NCI-H146 (cell line): ENCODE measurements at regions not wholly inside any gene's neighbourhood (a gene's known extent, or its start where the extent isn't known, plus 50 kb on each side); places are given as distances from the start of the nearest gene placed in this dataset.

ENCODE experiments used
- DNase-seq: peaks from one replicate; lab custom pipeline; 2025; lab: John Stamatoyannopoulos, UW

- DNase-seq: no peak
Observed at GRCh38 chr13:104321756-104322155, 1255.5 kb upstream of the SLC10A2 start.

- DNase-seq: no peak
Observed at GRCh38 chr13:104320446-104320845, 1254.2 kb upstream of the SLC10A2 start.

DNA sequence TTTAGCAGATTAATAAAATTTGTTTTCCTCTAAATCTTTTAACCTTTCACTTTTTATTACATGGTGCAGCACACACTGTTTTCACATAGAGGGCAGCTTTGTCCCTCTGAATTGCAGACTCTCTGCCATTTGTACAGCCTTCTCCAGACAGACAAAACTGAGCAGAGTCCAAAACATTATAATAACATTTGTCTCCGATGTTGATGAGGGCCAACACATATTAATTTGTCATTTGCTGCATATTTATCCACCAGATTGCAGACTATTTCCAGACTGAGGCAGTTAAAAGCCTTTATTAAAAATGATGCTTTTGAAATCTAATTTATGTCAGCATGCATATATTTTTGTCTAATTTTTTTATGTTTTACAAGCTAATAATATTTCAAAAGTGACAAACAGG is 1251.9 kb upstream of the SLC10A2 start:
- no peak for DNase-seq

DNA sequence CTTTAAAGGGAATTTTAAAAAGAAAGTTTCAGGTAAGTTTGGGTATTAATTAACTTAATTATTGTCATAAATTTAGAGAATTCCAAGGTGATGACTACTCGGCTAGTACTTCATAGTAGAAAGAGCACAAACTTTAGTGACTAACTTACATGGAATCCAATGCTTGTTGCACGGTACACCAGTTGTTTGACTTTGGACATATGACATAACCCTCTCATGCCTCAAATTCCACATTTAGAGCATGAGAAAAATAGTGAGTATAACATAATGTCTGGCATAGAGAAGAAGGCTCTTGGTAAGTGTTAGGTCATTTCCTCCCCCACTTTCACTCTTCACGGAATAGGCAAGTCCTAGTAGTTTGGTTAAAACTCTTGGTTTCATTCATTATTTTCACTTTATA is 1249.4 kb upstream of the SLC10A2 start:
- no peak for DNase-seq

- DNase-seq: no peak
Observed at GRCh38 chr13:104314926-104315535, 1248.8 kb upstream of the SLC10A2 start.

DNA sequence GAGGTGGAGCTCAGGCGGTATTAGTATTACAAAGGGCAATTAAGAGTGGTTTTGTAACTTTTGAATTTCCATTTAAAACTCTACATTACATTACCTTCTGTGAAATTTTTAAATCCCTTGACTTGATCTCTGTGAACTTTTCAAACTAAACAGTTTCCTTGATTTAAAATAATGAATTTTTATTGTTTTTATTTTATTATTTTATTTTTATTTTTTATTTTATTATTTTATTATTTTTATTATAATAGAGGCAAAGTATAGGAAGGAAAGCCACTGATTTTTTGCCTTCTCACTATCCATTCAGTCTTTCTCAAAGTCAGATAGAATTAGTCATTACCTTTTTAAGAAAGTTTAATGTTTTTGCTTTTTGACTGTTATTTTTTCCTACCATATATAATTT is 1248.1 kb upstream of the SLC10A2 start:
- no peak for DNase-seq

GRCh38 chr13:104310861-104311260 is 1244.6 kb upstream of the SLC10A2 start:
- no peak for DNase-seq

DNA sequence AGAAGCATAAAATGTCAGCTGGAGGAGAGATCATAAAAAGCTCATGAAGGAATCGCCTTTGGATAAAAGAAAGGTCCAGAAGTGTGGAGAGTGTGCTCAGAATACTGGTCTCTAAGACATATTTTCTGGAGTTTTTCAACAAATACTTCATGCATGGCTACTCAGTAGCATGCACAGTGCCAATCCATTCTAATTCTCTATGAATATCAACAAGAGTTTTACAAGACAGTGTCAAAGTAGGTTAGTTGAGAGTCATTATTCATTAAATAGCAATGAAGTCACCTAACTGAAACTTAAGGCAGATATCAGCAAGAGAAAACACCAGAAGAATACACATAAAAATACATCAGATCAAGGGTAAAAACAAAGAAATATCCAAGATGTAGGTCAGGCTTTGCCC is 1243.2 kb upstream of the SLC10A2 start:
- no peak for DNase-seq

GRCh38 chr13:104301171-104301975 is 1235.2 kb upstream of the SLC10A2 start:
- no peak for DNase-seq

DNA sequence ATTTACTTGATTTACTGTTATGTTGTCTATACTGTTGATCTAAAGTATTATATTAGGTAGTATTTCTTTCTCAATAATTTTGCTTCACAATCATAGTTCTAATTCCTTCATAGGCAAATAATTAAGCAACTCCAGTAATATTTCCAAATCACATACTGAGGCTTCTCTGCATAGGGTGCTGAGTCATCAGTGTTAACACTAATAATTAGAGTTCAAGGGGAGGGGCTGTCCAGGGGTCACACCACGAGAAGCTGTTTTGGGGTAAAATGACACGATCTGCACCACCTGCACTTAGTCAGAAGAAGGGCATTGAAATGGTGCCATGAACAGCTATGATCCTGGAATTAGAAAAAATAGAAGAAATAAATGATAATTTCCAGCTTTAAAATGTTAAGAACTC is 1230.9 kb upstream of the SLC10A2 start:
- no peak for DNase-seq

DNA sequence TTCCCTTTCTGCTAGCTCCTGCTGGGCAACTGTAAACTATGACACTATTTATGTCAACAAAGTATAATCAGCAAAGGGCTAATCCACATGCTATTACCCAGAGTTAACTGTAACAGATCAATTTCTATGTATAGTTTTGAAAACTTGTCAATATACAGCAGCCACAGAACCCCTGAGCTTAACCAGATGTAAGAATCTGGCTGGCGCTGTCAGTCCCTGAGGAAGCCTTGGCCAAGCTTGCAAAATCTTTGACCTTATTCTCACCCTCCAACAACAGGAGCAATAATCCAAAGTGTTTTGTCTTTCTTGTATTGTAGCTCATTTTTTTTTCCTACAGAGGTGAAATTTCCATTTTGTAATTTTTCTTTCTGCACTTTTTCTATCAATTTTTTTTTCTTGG is 1230.1 kb upstream of the SLC10A2 start:
- DNase-seq: no peak

DNA sequence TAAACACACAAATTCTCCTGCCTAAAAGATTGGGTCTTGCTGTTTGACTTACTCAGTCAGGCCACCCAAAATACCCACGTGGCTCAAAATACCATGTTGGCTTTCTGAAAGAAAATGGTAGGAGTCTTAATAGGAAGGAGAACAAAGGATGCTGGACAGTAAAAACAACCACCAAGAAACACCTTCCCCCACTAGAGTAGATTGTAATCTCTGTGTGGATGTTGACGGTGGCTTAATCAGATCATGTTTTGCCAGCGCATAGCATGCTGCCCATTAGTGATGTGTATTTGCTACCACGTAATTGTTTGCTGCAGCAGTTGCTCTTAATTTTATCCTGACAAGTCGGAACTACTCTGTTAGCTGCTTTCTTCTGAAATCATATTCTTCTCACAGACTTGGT is 1229.3 kb upstream of the SLC10A2 start:
- DNase-seq: no peak

DNA sequence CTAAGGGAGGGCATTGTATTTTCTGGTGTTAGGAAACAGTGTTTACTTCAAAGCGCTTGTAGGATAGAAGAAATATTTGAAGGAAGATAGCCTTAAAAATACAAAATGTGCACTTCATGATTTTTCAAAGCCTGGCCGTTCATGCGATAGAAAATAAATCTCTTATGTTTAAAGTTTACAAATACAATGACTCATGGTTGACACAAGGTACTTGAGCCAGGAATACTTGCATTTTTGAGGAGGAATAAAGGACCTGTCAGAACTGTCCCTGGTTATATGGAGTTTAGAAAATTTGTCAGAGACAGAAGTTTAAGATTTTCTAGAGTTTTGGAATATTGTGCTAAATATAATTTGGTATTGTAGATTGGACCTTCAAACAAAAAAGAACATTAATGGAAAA is 1223.2 kb upstream of the SLC10A2 start:
- no peak for DNase-seq

- no peak for DNase-seq
Observed at GRCh38 chr13:104288496-104288895, 1222.3 kb upstream of the SLC10A2 start.

DNA sequence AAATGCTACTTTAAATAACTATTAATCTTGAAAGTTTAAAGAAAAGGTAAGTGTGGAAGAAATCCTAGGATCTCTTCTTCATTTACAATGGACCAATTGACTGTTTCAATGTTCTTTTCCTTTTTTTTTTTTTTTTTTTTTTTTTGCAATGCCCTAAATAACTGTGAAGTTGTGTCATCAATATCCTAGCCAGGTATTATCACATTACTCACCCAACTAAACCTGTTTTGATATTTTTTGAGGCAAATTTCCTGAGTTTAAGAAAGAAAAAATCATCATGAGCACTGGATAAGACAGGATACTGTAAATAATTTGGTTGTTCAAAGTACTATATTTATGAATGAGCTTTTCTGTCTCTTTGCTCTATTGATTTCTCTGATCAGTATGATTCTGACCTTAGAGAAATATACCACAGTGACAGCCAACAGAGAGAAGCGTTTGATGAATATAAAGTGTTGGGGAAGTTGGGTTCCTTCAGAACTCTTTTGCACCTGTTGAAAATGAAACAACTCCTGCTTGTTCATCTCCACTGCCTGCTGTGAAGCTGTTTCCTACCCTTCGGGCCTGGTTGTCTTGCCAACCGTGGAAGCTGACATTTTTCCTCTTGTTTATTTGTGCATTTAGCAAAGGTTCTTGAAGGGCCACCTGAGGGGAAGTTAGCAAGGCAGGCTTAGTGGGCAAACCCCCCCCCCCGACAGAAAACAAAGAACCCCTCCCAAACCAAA is 1220.5 kb upstream of the SLC10A2 start:
- DNase-seq: peak; percentile 2

- no peak for DNase-seq
Observed at GRCh38 chr13:104281910-104282309, 1215.7 kb upstream of the SLC10A2 start.

DNA sequence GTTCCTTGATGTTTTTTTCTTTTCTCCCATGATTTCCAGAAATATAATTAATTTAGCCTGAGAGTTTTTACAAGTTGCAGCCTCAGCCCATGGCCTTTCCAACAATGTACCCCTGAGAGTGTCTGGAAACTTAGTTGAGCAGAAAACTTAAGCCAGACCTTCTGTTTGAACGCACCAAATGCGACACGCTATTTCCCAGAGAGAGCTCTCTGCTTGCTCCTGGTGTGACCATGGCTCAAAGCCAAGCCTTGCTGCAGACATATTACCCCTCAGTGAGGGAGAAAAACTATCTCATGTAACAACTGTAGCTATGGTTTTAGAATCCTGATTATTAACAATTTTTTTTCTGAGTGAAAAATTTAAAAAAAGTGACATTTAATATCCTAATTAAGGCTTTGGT is 1204.5 kb upstream of the SLC10A2 start:
- DNase-seq: no peak

GRCh38 chr13:104267206-104267811 is 1201.1 kb upstream of the SLC10A2 start:
- no peak for DNase-seq

DNA sequence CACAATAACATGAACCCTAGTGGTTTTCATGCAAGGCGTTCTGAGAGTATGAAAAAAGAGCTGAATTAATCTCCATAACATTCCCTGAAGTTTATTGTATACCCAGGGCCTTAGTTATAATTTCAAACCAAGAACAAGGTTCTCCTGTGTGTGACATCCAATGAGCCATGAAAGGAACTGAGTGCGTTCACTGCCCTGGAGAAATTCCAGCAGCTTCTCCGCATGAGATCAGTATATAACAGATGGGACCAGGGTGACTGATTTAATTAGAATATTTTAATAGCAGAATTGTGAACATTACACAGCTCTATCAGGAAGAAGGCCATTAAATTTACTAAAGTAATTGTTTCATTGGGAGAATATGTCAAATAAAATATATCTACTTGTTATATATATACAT is 1190.5 kb upstream of the SLC10A2 start:
- no peak for DNase-seq

- DNase-seq: no peak
Observed at GRCh38 chr13:104253063-104253680, 1187.0 kb upstream of the SLC10A2 start.

DNA sequence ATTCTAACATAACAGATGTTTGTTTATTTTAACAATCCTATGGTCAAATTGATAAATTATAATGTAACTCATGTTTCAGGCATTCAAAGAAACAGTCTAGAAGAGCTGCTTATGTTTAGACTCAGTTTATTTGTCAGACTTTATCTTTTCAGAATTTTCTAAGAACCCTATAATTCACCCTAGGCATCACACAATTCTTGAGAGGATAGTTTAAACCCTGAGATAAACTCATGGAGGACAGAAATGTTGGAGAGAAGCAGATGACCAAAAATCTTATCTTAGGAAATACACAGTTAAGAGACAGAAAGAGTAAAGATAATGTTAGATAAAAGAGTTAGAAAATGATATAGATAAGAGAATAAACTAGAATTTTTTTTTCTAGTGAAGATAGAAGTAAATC is 1185.7 kb upstream of the SLC10A2 start:
- no peak for DNase-seq

DNA sequence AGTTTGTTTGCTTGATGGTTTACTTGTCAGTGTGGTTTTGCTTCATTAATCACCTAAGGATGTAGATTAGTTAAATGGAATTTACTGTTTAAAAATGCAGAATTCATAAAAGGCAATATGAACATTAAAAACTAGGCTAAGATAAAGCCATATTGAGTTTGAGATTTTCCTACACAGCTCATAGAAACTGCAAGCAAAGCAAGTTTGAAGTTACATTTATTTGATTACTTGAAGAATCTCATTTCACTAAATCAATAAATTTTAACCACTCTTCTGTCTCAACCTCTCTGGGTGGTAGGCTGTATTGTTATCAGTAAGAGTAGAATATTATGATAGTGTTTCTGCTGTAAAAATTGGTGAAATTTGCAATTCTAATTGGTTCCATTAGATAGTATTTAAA is 1180.7 kb upstream of the SLC10A2 start:
- DNase-seq: no peak
